Astrocyte of the hippocampus (primary cell): ENCODE measurements at regions not wholly inside any gene's neighbourhood (a gene's known extent, or its start where the extent isn't known, plus 50 kb on each side); places are given as distances from the start of the nearest gene placed in this dataset.
"Not testable (repeated sequence)": the region's sequence is repeated elsewhere in the genome, so short reads cannot be mapped to it uniquely, and the experiment has no call there.

Source experiments
- DNase-seq: peaks from one replicate; pipeline ENCODE4 v3.0.0; 2011; ENCODE audit warnings: low read depth, low spot score

DNA sequence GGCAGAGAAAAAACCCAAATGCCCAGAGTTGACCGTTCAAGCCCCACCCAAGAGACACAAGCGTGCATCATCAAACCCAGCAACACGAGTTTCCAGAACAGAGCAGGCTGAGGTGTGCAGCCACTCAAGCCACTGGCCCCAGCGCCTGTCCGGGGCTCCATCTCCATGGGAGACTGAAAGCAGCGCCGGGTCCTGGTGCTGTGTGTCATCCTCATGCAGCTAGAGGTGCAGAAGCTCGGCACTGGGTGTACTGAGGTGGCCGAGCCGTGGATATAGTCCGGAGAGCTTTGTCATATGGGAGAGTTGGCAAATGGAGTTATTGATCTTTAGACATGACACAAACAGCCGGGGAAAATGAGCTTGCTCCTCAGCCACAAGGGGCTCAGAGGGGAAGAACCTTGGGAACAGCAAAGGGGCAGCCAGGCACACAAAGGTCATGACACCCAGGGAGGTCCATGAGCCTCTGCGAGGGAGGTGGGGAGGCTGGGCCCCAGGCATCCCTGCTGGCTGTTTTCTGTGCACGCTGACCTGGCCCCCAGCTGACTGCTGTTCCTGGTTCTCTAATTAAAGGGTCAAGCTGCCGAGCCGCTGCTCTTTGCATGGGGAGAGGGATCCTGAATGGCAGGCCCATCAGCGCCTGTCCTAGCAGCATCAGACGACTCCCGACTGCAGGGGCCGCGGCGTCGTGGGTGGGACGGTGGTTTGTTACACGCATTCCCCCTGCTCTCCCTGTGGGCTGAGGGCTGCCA, 145.4 kb upstream of the SFSWAP start:
- DNase-seq: no peak

DNA sequence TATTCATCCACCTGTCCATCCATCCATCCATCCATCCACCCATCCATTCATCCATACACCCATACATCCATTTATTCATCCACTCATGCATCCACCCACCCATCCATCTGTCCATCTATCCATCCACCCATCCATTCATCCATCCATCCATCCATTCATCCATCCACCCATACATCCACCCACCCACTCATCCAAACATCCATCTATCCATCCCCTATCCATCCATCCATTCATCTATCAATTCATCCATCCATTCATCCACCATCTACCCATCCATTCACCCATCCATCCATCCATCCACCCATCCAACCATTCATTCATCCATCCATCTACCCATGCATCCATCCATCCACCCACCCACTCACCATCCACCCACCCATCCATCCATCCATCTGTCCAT, 142.6 kb upstream of the SFSWAP start:
- no peak for DNase-seq

DNA sequence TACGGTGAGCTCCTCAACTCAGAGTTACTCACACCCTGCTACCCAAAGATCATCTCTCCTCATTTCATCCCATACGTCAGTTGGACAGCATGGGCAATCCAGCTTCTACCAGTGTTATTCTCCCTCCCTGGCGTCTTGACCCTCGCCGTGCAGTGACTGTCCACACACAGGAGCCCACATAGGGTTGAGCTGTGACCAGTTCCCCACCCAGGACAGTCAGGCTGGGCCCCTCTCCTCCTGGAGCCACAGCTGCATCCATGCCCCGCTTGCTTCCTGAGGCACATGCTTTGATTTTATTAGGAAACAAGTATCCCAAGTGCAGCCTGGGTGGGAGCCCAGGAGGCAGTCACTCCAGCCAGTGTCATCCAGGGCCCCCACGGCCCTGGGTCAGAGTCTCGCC, 140.3 kb upstream of the SFSWAP start:
- no peak for DNase-seq

DNA sequence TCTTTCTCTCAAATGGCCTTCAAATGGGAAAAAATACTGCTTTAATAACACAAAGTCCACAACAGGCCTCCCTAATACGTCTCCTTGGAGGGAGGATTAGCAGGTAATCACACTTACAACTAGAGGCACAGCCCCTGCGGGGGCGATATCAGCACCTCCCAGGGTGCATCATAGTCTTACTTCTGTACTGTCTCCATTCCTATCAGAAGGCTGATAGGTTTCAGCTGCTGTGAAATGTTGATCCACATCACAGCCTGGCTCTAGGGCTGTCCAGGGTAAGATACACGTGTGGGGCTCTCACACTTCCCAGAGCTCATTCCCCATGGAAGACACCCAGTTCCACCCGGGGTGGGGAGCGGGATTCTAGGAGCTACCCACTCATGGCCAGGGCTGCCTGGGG, 139.1 kb upstream of the SFSWAP start:
- no peak for DNase-seq

DNA sequence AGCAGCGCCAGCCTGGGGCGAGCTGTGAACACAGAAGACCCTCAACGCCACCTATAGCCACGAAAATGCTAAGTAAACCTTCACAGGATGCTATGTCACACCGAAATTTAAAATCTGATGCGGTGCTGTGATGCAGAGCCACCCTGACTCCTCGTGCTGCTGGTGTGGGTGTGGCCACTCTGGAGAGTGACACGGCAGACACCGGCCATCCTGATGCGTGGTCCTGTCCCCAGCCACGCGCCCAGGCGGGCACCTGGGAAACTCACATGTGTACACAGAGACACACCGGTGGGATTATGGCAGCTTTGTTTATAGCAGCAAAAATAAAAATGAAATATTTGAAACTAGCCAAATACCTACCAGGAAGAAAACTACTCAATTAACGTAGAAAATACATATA, 138.3 kb upstream of the SFSWAP start:
- no peak for DNase-seq

DNA sequence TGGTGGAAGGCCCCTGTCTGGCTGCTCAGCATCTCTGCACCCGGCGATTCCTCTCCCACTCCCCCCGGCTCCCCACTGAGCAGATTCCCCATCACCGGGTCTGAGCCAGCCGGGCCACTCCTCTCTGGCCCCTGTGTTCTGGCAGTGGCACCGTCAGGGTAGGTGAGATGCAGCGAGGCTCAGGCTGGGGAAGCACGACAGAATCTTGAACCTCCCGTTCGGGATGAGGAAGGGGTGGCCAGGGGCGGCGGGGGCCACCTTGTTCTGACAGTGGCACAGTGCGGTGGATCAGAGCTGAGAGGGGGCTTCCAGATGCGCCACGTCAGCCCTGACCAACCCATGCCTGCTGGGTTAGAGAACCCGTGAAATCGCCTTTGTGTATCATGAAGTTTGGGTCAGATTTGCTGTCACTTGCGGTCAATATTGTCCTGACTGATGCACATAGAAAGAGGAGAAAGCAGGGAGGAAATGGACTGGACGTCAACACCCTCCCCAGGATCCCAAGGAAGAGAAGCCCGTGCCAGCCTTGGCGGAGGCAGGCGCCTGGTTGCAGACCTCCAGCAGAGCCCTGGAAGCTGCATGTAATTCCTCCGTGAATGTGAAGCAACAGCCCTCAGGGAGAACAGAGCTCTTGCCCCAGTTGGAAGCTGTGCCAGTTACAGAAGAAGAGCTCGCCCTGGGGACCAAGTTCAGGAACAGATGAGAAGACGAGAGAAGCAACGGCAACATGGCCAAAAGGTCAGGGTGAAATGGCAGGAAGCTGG, 137.1 kb upstream of the SFSWAP start:
- DNase-seq: no peak

DNA sequence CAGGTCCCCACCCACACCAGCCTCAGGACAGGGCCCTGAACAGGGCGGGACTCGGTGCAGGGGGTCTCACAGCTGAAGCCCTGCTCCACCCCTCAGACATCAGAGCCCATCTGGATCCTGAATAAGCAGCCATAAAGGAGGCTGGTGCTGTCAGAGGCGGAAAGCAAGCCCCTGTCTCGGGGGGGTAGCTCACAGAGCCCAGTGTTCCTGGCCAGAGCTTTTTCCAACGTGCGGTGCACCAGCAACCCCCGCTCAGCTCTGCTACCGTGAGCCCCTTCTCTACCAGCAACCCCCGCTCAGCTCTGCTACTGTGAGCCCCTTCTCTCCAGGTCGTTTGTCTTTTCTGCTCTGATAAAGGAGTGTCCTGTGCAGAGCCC, 136.5 kb upstream of the SFSWAP start:
- DNase-seq: no peak

DNA sequence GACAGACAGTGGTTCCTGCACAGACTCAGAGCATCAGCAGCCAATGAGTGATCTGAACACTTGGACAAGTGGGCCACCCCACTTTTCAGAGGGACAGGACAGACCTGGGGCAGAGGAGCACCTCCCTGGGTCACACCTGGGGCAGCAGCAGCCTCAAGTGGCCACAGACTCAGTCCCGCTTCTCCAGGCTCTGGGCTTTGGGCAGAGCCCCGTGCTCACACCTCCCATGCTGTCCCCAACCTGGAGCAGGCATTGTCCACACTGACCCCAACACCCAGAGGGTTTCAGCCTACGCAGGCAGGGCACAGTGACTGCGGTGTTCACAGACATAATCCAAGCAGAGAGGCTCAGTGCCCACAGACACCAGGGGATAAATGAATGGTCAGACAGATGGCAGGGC, 135.5 kb upstream of the SFSWAP start:
- DNase-seq: no peak

DNA sequence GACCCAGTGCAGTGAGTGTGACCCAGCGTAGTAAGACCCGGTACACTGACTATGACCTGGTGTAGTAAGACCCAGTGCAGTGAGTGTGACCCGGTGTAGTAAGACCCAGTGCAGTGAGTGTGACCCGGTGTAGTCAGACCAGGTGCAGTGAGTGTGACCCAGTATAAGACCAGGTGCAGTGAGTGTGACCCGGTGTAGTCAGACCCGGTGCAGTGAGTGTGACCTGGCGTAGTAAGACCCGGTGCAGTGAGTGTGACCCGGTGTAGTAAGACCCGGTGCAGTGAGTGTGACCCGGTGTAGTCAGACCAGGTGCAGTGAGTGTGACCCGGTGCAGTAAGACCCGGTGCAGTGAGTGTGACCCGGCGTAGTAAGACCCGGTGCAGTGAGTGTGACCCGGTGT, 134.2 kb upstream of the SFSWAP start:
- DNase-seq: not testable (repeated sequence)

DNA sequence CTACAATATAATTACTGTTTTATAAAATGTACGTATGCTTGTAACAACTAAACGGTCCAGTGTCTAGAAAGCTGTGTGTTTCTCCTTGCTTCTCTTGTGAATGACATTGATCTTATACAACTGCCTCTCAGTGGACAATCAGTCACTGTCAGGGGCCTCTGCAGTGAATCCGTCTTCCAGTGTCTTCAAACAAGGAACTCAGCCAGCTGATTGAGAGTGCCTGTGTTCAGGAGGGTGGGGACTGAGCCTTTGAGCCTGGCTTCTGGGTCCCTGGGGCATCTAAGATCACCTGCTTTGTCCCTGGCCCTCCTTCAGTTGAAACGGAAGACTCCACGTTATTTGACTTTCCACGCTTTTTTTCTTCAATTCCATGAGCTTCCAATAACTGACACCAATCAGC, 133.1 kb upstream of the SFSWAP start:
- no peak for DNase-seq

DNA sequence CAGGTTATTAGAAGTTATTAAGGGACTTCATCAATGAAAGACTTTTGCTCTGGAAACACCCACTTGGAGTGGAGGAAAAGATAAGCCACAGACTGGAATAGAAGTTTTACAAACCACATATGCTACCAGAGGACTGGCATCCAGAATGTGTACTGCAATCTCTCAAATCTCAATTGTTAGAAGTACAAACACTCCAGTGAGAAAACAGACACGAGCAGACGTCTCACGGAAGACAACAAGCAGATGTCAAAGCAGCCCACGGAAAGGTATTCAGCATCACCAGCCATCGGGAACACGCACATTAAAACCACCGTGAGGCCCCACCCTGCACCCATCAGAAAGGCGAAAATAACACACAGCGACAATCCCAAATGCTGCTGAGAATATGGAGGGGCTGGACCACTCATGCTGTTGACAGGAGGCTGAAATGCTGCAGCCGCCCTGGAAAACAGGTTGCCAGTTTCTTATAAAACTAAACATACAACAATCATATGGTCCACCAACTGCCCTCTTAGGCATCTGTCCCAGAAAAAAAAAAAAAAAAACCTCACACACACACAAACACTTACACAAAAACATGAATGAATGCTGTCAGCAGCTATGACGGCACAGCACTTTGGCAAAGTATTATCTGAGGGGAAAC, 131.9 kb upstream of the SFSWAP start:
- no peak for DNase-seq

DNA sequence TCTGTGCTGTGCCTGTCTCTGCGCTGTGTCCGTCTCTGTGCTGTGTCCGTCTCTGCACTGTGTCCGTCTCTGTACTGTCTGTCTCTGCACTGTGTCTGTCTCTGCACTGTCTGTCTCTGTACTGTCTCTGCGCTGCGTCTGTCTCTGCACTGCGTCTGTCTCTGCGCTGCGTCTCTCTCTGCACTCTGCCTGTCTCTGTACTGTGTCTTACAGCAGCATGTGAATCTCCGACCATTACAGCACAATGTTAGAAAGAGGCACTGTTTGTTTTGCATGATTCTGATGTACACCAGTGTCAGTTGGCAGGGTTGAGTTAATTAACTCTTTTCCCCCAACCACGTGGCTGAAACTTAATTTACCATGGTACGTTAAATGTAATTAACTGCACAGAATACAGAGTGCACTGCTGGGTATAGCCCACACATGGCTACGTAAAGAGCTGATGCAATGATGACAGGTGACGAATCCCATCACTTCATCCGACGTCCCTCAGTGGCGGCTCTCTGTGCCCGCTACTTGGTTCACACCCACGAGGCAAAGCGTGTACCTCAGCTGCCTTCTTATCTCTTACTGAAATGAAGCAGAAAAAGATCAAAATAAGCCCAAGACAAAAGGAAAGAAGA, 127.7 kb upstream of the SFSWAP start:
- no peak for DNase-seq

DNA sequence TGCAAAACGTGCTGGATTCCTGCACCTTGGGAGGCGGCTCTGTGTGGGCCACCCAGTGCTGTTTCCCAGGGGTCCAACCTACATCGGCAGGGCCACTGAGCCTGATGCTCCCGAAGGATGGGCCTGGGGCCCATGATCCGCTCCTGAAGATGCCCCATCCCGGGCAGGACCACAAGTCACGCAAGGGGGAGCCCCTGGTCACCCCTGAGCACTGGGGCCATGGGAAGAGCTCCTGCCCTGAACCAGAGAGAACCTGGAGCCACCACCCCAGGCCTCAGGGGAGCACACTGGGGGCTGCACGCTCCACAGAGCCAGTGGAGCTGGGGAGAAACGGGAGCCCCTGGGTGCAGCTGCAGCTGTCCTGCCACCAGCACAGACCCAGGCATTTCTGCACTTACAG, 124.6 kb upstream of the SFSWAP start:
- DNase-seq: no peak

DNA sequence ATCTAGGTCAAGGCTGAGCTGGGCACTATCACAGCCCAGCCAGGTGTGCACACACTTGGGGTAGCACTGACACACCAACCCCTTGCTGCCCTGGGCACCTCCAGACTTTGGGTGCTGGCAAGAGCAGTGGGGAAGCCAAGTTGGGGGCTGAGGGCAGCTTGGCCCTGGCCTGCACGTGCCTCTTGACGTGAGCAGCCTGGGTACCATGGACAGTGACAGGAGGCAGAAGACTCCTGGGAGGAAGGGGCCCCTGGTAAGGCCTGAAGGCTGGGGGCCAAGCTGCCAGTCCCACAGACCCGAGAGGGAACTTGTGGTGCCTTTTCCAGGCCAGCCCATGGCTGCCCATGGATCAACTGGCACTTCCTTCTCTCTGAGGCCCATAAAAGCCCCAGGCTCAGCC, 124.1 kb upstream of the SFSWAP start:
- DNase-seq: no peak

DNA sequence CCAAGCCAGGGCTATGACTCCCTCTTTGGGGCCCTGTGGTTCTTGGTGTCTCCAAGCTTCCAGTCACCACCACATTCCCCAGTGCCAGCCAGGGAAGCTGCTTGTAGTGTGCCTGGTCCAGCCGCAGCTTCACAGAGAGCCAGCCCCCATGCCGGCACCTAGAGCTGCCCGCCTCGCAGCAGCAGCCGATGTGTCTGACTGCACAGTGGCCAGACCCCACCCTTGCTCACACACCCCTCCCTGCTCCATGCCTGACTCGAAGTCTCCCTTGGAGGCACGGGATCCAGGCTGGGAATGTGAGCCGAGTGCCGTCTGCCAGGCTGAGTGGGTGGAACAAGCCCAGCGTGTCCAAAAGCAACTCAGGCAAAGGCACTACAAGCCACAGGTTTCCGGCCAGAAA, 123.3 kb upstream of the SFSWAP start:
- no peak for DNase-seq

DNA sequence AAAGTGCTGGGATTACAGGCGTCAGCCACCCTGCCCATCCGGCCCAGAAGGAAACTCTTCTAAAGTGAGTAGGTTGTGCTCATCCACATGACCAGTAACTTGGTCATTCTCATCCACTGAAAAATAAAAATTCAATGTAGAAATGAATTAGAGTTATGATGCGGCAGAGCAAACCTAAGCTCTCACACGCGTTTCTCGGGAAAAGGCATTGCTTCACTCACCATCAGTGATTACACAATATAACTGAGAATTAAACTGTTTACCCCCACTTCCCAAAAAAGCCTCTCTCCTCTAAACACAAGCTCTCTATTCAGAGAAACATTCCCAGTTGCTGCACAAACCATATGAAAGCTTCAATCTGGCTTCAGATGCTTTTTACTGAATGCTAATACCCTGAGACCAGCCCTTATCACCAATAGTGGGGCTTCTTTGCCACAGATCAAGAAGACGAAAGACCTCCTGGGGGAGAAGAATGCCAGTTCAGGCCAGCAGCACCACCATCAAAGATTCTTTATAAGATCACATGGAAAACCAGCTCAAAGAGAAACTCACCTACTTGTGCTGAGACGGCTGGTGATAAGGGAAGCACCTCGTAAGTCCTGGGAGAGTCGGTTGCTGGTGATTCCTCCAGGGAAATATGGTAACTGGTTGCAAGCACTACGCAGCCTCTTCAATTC, 121.5 kb upstream of the SFSWAP start:
- no peak for DNase-seq

DNA sequence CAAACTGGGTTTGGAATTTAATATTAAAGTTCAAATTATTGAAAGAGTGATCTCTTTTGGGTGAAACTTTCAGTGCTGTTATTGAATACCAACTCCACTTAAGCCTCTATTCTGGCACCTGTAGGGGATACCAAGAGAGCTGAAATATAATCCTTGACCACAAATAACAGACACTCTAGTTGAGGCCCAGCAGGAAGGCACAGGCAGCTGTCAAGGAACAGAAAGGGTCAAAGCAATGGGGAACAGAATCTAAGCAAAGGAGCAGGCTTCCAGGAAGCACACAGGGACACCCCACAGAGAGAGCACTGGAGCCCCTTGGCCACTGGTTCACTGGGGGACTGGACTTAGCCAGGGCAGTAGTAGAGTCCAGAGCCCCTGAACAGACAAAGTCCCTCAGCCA, 120.9 kb upstream of the SFSWAP start:
- DNase-seq: no peak

DNA sequence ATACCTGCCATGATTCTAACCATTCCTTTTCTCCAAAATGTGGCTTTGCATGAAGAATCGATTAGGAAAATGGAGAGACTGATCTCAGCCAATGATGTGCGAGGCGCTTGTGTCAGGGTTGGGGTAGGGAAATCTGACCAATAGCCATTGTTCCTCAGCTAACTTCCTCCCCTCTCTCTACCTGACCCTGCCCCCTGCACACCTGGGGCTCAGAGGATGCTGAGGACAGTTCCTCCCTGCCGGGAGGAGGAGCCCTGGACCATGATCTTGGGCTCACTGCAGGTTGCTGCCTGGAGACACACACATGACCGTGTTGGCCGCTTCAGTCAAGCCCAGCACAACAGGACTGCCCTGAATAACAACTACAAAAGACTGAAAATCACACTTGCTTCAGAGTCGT, 119.8 kb upstream of the SFSWAP start:
- no peak for DNase-seq

DNA sequence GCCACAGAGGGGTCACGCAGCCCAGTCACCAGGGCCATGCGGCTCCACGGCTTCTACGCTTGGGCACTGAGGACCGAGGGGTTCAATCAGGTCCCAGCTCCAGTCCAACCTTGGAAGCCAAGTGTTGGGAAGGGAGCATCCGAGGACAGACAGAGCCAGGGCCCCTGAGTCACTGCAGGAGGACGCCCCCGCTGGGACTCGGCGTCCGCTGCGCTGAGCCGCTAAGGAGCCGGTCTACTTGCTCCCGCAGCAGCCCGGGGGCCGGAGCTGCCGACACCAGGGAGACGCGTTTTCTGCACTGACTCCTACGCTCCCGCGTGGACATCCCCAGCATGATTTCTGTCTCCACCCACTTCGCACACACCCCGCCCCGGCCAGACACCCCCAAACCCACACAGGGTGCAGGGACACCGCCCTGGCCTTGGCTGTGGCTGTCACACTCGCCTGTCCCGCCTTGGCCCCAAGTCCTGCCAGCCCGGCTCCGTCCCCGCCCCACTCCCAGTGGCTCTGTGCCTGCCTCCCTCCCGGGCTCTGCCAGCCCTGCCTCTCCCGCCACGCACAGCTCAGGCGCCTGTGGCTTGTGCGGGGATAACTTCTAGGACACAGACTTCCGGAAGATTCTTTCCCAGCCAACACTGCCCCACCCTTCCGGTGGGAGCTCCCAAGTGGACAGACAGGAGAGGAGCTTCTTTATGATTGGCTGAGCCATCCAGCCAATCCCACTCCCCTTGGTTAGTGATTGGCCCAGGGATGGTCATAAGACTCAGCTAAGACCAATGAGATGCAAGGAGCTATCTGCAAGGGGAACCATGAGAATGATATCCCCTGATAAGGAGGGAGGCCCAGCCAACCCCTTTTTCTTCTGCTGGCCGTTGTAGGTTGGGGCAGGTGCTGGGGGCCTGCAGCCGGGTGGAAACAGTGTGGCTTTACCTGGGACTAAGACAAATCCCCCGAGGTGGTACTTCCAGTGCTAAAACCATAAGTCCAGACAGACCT, 118.9 kb upstream of the SFSWAP start:
- DNase-seq: no peak

DNA sequence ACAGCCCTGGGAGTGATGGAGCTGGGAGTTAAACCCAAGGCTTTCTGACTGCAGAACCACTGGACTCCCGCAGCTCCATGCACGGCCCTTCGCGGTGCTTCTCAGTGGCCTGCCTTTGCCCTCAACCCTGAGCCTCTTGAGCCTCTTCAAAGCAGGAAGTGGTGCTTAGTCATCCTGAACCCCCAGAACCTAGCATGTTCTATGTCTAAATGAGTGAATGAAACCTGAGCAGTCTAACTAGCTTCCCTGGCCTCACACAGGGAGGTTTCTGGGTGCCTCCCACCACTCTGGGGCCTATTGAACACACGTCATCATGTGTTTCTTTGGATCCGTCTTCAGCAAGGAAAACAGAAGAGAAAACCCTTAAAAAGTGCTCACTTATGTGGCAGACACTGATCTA, 117.9 kb upstream of the SFSWAP start:
- DNase-seq: no peak

DNA sequence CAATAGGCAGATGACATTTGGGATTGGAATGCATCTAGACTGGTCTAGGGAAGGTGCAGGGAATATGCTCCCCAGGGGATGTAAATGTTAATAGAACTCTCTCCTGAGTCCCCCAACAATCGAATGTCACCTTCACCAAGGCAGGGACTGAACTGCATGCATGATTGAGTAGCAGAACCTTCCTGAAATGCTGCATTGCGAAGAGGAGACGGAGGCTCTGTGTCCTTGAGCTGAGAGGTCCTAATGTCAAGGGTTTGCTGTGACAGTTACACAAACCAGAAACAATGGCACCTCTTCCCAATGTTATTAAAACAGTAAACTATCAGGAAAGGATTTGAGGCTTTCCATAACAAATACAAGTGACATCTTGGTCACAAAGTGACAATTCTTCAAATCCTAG, 117.5 kb upstream of the SFSWAP start:
- no peak for DNase-seq
